ENCODE measurements at regions not wholly inside any gene's neighbourhood (a gene's known extent, or its start where the extent isn't known, plus 50 kb on each side); places are given as distances from the start of the nearest gene placed in this dataset.

- TF ChIP-seq EZH2 (IDR thresholded peaks at IDR 0.05; ENCODE audit: low read length) (no peak), CTCF (optimal IDR thresholded peaks at IDR 0.05 in 1 of 3, IDR thresholded peaks at IDR 0.05 in 1 of 3, conservative IDR thresholded peaks at IDR 0.05 in 1 of 3; ENCODE audit: extremely low read depth in 1 of 3, insufficient read depth in 2 of 3, low read length in 3 of 3) (no peak)
- no peaks in the 10 kb centered on the region for H4K20me1 ChIP-seq (ENCODE audit: control insufficient read depth, extremely low read depth, insufficient read depth, low read length)
- H3K4me1 ChIP-seq (ENCODE audit: control insufficient read depth, extremely low read depth, insufficient read depth, low read length) = no peaks in the 10 kb centered on the region
- H3K27ac ChIP-seq (ENCODE audit: control insufficient read depth, insufficient read depth, low read length) = no peak overlapping the region
- H3K36me3 ChIP-seq (ENCODE audit: control insufficient read depth in 2 of 2, extremely low read depth in 1 of 2, insufficient read depth in 2 of 2, low read length in 2 of 2) = no peaks in the 10 kb centered on the region
- no peak overlapping the region for H3K4me2 ChIP-seq (ENCODE audit: control insufficient read depth, extremely low read depth, insufficient read depth, low read depth, low read length)
- no peaks in the 10 kb centered on the region for H3K79me2 ChIP-seq (ENCODE audit: control insufficient read depth, insufficient read depth, low read length)
- H3K9me3 ChIP-seq (ENCODE audit: control insufficient read depth, low read depth, low read length) = no peaks in the 10 kb centered on the region
- no peak overlapping the region for H3K4me3 ChIP-seq (ENCODE audit: control insufficient read depth in 2 of 3, extremely low read depth in 1 of 3, insufficient read depth in 2 of 3, low read depth in 1 of 3, low read length in 3 of 3)
- FAIRE-seq (no peak), DNase-seq (ENCODE audit: low read depth, low spot score) (no peak)
- H3K9ac ChIP-seq (ENCODE audit: control insufficient read depth, extremely low read depth, insufficient read depth, low read length) = no peak overlapping the region
- no peaks in the 10 kb centered on the region for H3K9me1 ChIP-seq (ENCODE audit: control insufficient read depth, extremely low read depth, insufficient read depth, low read length)
- H2AFZ ChIP-seq (ENCODE audit: control insufficient read depth, low read length) = no peak overlapping the region
- dilution Hi-C loops (cut with MboI; ENCODE audit: extremely low pct_ligation_motif_present, low sequenced_read_pairs) = no loop called here
- H3K27me3 ChIP-seq (ENCODE audit: control insufficient read depth, extremely low read depth, insufficient read depth, low read length) = no peaks in the 10 kb centered on the region
Measured at GRCh38 chr5:152853361-152853760, 448.3 kb upstream of the NMUR2 start.

GRCh38 chr5:152855441-152855840, 450.4 kb upstream of the NMUR2 start:
- H3K79me2 ChIP-seq (ENCODE audit: control insufficient read depth, insufficient read depth, low read length) = no peaks in the 10 kb centered on the region
- no peak overlapping the region for H3K9ac ChIP-seq (ENCODE audit: control insufficient read depth, extremely low read depth, insufficient read depth, low read length)
- H2AFZ ChIP-seq (ENCODE audit: control insufficient read depth, low read length) = no peak overlapping the region
- DNase-seq (ENCODE audit: low read depth, low spot score) (no peak), FAIRE-seq (no peak)
- no peaks in the 10 kb centered on the region for H3K4me1 ChIP-seq (ENCODE audit: control insufficient read depth, extremely low read depth, insufficient read depth, low read length)
- no peaks in the 10 kb centered on the region for H4K20me1 ChIP-seq (ENCODE audit: control insufficient read depth, extremely low read depth, insufficient read depth, low read length)
- TF ChIP-seq CTCF (optimal IDR thresholded peaks at IDR 0.05 in 1 of 3, IDR thresholded peaks at IDR 0.05 in 1 of 3, conservative IDR thresholded peaks at IDR 0.05 in 1 of 3; ENCODE audit: extremely low read depth in 1 of 3, insufficient read depth in 2 of 3, low read length in 3 of 3) (no peak), EZH2 (IDR thresholded peaks at IDR 0.05; ENCODE audit: low read length) (no peak)
- H3K9me1 ChIP-seq (ENCODE audit: control insufficient read depth, extremely low read depth, insufficient read depth, low read length) = no peaks in the 10 kb centered on the region
- no peak overlapping the region for H3K4me2 ChIP-seq (ENCODE audit: control insufficient read depth, extremely low read depth, insufficient read depth, low read depth, low read length)
- no peaks in the 10 kb centered on the region for H3K9me3 ChIP-seq (ENCODE audit: control insufficient read depth, low read depth, low read length)
- no peak overlapping the region for H3K4me3 ChIP-seq (ENCODE audit: control insufficient read depth in 2 of 3, extremely low read depth in 1 of 3, insufficient read depth in 2 of 3, low read depth in 1 of 3, low read length in 3 of 3)
- H3K36me3 ChIP-seq (ENCODE audit: control insufficient read depth in 2 of 2, extremely low read depth in 1 of 2, insufficient read depth in 2 of 2, low read length in 2 of 2) = no peaks in the 10 kb centered on the region
- no peak overlapping the region for H3K27ac ChIP-seq (ENCODE audit: control insufficient read depth, insufficient read depth, low read length)
- dilution Hi-C loops (cut with MboI; ENCODE audit: extremely low pct_ligation_motif_present, low sequenced_read_pairs) = no loop called here
- no peaks in the 10 kb centered on the region for H3K27me3 ChIP-seq (ENCODE audit: control insufficient read depth, extremely low read depth, insufficient read depth, low read length)
